GM18858 (cell line): ENCODE measurements at regions not wholly inside any gene's neighbourhood (a gene's known extent, or its start where the extent isn't known, plus 50 kb on each side); places are given as distances from the start of the nearest gene placed in this dataset.

Experiments
- ATAC-seq: cut with Tn5 transposase; IDR thresholded peaks from one replicate; pipeline ENCODE4 v1.9.1; 2021; ENCODE audit not compliant: unreplicated experiment

DNA sequence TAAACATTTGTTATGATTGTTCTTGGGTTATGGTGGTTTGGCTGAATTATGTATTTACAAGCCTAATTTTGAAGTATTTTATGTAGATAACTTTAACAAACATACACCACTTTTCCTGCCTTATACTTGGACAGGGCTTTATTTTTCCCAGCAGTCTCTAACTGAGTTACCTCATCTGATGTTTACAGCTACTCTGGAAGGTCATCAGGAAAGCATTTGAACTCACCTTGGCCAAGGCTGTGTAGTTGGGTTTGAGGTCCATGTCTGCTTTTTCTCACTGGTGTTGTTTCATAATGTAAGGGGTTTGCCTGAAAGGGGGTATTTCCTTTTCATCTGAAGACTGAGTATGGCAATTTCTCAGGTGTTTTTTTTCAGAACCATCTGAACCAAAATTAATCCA, 193.5 kb downstream of the RWDD3 start:
- ATAC-seq: no peak

DNA sequence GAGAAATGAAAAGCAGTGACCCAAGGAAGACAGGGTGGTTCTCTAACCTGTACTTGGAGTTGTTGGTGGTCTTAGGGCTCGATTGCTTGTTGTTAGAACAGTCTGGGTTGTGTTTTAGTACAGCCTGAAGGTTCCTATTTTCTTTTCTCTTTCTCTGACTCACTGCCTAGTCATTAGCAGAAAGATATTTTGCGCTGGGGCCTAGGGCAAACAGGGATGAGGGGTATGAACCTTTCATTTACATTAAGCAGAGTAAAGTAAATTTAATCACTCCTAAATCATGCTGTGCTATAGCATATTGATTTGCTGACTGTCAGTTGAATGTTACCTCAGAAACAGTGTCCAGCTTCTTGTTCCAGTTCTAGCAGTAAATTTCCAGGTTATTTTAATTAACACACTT, 197.2 kb downstream of the RWDD3 start:
- no peak for ATAC-seq

DNA sequence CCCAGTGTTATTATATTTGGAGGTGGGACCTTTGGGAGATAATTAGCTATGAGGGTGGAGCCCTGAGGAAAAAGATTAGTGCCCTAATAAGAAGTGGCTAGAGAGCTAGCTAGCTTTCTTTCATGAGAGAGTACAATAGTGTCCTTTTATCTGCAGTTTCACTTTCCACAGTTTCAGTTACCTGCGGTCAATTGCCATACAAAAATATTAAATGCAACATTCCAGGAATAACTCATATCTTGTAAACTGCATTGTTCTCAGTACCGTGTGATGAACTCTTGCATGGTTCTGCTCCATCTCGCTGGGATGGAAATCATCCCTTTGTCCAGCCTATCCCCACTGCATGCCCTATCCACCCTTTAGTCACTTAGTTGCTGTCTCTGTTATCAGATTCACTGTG, 201.6 kb downstream of the RWDD3 start:
- ATAC-seq: no peak

DNA sequence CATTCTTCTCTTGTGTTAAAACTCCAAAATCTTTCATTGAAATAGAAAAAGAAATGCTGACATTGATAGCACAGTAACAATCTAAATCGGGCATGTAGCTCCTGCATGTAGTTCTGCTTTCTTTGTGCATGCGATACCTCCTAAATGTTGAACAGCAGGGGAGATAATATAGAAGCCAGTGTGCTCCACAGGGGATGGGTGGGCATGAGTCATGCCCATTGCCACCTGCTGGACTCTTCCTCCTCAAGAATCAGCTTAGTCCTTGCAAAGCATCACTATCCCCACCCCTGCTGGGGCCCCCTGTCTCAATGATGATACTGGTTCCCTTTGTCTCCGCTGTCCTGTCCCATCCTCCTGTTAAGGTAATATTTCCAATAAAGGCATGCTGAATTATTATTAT, 203.0 kb downstream of the RWDD3 start:
- ATAC-seq: no peak

DNA sequence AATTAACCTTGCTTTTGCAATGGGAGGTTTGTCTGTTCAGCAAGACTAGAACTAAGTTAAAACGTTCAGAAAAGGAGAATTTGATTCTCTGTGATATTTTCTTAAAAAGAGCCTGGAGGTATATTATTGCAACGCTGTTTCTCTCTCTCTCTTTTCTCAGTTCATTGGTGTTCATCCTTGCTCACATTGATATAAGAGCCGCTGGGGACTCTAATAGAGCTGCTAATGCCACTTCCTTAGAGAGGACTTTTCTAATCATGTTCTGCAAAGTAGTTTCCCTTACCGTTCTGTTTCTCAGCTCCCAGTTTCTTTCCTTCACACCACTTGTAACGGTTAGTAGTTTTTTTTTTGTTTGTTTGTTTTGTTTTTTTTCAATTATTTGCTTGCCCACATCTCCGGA, 203.8 kb downstream of the RWDD3 start:
- ATAC-seq: no peak

DNA sequence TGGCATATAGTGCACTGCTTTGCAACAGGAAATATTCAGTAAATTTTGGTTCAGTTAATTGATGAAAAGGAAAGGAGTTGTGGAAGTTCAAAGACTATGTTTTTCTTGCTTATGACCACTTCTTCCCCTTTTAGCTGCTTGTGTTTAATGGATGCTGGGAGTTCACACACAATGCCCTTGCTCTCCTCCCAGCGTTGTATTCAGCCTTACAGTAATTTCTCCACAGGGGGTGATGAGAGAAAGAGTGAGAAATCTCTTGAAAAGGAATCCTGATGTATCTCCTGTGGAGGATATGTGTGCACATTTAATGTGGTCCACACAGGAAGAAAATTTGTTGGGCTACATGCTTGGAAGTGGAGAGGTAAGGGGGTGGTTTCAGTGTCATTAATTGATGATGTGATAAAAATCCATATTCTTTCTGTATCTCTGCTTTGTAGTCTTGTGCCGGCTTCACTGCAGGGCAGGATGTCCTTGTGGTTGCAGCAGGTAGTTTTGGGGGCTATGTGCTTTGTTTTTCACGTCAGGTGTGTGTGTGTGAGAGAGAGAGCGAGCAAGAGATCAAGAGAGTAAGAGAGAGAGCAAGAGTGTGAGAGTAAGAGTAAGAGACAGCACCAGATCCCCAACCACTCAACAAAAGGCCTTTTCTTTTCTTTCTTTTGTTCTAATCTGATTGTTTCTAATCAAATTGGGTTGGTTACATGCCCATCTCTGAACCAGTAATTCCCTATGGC, 204.4 kb downstream of the RWDD3 start:
- no peak for ATAC-seq

DNA sequence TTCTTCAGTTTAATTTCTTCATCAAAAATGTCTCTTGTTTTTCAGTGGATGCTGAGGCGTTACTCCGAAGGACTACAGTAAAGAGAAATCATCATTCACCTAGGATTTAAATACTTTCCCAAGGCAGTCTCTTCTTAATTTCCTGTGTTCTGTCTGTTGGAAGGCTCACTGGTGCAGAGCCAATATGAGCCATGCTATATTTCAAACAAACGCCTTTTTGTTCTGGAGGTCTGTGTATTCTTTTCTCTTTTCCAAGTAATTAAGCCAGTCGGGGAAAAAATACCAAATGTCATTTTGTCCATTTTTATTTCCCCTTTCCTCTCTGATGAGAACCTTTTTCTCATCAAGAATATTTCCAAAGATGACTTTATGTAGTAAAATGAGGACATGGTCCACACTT, 206.5 kb downstream of the RWDD3 start:
- no peak for ATAC-seq

DNA sequence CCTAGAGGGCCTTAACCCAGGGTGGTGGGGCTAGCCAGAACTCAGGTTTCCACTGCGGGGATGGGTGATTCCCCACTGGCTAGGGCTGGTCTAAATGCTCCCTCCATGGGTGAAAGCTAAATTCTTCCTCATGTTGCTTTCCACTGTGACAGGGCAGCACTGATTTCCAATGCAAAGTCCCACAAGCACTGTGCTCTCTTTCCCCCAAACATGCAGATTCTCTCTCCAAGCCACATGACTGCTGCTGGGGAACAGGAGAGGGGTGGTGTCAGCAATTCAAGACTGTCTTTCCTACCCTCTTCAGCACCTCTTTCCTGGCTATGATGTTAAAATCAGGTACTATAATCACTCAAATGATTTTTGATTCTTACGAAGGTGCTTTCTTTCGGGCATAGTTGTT, 215.5 kb downstream of the RWDD3 start:
- no peak for ATAC-seq

DNA sequence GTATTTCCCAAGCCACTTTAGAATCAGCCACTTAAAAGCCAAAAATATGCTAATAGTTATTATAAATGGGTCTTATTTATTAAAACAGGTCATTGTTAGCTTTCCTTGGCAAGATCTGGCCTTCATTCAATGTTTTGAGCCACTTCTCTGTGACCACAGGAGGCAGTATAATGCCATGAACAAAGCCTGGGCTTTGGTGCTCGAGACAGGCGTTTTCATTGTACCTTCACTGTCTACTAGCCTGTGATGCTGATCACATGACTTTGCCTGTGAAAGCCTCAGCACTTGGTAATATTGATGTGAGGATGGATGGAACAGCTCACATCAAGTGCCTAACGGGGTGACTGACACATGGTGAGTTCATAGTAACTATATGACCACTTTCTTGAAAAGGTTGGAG, 217.0 kb downstream of the RWDD3 start:
- ATAC-seq: no peak

DNA sequence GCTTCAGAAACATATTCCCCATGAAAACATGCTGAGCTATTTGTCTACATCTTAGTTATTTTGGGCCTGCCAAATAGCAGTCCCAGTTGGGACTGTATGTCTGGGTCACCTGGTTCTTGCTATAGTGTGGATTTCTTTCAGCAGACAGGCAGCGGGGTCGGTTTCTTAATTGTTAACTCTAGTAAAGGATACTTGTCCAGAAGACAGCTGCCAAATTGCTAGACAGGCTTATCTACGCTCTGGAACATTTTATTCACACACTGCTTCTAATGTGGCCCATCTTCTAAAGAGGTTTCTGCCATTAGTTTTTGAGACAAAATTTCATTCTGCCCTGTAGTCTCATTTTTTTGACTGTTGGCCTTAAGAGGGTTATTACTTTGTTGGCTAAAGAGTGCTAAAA, 217.9 kb downstream of the RWDD3 start:
- no peak for ATAC-seq

DNA sequence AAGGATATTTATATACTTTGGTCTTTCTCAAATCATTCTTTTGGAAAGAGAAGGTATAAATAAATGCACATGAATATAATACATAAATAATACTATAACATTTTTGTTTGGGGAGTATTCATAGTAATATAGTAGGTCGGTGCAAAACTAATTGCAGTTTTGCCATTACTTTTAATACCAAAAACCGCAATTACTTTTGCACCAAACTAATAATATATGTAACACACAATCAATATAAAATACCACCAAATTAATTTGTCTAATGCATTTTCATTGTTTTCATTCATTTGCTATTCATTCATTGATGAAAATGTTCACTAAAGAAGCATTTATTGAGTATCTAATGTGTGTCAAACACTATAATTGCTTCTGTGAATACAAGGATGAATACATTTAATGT, 219.0 kb downstream of the RWDD3 start:
- no peak for ATAC-seq

DNA sequence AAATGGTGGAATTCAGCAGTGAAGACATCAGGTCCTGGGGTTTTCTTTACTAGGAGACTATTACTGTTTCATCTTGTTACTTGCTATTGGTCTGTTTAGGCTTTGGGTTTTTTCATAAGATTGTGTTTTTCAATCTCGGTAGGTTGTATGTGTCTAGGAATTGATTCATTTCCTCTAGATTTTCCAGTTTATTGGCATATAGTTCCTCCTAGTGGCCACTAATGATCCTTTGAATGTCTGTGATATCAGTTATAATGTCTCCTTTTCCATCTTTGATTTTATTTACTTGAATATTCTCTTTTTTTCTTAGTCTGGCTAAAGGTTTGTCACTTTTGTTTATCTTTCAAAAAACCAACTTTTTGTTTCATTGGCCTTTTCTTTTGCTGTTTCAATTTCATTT, 233.0 kb downstream of the RWDD3 start:
- no peak for ATAC-seq

DNA sequence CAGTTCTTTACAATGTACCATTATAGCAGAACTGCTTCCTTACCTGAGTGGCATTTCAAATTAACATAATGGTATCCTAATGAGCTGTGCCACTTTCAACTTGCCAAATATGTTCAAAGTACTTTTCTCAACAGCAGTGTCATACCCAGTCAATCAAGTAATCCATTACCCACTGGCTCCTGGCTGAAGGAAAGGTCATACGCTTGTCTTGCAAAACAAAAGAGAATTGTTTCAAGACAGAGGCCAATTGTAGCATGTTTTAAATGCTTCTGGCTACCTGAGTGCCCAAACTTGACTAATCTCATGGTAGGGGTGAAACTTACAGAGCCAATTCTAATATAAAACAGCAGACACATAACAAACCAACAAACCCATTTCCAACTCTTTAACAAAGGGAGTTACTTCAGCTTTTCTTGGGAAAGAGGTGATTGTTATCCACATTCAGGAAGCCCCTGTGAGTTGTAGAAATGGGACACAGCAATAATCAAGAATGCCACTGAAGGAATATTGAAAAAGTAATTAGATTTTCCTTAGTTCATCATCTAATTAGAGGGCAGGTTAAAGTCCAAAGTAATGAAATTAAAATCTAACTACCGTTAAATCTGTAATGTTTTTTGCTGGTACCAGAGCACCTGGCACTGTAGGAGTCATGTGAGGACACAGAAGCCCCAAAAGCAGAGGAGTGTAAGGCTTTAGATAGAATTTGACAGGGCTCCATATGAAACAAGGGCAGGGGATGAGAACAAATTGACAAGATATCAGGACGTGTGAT, 241.9 kb downstream of the RWDD3 start:
- ATAC-seq: no peak

DNA sequence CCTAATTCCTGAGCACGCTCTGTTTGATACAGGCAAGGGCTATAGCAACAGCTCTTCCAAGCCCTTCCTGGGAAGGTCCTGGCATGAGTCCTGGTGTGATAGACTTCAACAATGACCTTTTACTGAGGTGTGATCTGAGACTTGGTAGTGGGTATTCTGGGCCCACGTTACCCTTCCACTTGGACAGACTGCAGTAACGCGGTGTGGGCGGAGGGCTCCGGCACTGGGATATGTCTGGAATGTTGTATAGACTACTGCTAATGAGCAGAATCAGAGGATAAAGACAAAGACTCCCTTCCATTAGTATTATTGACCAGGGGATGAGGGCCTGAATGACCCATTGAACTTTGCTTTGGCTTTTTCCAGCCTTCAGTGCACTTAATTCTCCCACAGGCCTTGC, 262.3 kb downstream of the RWDD3 start:
- no peak for ATAC-seq

DNA sequence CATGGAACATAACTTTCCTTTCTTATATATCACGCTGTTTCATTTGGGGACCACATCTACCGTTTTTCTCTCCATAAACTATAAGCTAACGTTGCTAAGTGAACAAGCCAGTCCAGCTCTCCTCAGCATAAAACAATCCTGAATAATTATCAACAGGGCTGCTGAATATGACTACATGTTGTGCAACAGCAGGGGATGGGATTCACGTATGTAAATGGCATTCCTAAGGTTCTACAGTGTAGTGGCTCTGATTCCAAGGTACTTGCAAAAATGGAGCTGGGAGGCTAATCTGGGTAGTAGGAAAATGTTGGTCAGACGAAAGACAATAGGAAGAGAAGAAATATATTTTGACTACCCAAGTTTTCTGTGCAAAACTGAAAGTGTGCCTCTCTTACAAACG, 262.8 kb downstream of the RWDD3 start:
- no peak for ATAC-seq

DNA sequence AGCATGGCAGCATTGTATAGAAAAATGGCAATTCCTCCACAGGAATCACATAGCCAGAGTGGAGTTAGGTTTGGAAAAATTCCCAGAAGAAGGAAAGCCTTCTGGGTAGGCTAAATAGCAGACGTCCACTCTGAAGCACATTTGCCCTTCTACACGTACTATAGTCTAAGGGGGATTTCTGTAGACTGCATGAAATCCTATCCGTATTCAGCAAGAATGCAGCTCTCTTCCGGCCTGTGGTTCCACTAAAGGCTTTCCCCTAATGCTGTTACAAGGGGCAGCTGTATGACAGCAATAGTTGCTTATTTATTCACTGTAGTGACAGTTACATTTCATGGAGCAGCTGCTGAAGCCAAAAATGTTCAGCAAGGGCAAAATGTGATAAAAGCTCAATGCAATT, 263.6 kb downstream of the RWDD3 start:
- ATAC-seq: no peak

DNA sequence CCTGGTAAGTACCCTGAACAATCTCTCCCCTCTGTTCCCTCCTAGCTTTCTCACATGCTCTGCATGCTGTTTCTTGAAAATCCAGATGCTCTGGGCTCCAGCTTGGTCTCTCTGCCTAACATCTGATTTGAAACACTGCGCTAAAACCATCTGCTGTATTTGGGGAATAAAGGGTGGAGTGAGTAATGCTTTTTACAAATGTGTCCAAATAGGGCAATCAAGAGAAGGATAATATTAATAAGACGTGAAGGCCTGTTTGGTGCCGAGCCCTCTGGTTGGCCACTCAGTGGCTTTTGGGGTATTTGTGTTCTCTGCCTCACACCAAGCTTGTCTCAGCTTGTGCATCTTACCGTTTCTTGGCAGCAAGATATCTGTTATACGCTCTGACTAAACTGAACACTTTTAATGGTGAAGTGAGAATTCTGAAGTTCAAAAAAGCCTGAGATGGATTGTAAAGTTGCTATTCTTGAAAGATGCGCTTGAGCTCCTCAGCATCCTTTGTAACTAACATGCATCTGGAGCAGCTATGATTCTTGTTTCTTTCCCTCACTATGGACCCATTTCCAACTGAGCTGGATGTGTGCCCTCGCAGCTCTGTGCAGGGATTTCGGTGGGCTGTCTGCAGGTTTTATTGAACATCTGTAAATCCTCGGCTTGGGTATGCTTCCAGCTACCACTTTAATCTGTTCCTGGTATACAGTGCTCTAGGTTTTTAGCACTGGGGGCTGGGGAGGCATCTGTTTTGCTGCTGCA, 269.4 kb downstream of the RWDD3 start:
- no peak for ATAC-seq

DNA sequence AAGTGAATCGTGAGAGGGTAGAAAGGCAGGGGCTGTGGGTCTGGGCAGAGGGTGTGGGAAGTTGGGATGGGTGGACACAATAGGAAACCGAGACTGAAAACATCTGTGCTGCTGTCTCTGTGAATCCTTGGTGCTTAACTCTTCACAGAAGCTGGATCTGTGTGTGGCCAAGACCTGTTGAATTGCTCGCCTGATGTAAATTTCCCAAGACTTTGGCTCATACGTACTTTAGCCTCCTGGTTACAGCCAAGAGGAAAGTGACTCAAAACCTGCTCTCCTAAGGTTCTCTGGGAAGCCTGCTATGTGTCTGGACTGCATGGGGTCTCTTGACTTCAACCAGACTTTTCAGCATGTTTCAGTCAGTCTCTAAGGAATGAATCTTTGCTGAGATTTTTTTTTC, 270.3 kb downstream of the RWDD3 start:
- no peak for ATAC-seq

DNA sequence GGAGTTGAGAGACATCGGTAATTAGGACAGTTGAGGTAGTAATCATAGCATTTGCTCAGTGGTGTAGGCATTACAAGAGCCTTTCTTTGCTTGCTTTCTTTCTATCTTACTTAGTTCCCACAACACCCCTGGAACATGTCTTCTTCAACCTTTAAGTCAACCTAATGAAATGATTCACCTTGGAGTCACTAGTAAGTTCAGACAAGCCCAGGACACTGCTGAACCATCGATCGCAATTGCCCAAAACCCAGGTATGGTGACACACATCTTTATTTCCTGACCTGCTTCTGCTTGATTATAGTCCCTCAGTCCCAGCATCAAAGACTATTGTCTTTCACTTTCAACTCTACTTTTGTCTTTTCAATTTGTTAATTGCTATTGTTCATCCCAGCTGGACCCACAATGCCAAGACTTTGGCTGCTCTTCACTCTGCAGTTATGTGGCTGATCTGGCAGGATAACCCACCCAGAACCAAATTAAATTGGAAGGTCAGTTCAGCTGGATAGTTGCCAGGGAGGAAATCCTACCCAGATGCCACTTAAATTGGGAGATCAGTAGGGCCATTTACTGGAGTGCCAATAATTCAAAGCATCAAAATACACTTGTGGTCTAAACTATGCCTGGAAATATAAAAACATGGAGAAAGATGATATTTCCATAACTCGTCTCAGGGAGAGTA, 272.9 kb downstream of the RWDD3 start:
- ATAC-seq: no peak

DNA sequence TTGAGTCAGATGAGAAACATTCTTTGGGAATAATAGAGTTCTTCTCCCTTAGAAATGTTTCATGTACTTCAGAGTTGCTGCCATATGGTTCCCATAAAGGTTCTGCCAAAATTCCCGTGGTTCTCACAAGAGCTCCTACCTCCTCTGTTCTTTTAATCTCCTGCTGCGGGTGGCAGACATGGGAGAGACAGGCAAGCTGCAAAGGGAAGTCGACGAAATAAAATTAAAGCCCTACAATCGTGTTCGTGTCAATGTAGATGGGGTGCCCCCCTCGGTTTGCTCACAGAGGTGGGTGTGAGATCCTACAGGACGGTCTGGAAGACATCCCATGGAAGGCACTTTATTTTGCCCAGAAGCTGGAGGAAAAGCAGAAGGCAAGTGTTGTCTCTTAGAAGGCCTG, 276.0 kb downstream of the RWDD3 start:
- no peak for ATAC-seq

DNA sequence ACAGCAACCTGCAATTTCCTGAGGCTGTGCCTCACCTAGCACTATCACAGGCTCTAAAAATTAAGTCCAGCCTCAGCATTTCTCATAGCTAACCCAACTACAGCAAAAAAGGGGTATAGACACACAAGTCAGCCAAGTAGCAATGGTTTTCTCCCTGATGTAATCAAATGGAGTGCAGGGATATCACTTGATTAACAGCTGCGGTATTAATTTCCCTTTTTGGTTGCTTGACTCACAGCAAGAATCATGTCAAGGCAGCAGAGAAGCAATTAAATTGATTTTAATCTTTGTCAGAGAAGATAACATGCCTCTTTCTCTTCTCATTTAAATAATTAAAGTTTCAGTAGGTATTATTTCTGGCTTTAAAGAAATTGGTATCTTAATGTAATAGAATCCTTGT, 278.9 kb downstream of the RWDD3 start:
- ATAC-seq: no peak

DNA sequence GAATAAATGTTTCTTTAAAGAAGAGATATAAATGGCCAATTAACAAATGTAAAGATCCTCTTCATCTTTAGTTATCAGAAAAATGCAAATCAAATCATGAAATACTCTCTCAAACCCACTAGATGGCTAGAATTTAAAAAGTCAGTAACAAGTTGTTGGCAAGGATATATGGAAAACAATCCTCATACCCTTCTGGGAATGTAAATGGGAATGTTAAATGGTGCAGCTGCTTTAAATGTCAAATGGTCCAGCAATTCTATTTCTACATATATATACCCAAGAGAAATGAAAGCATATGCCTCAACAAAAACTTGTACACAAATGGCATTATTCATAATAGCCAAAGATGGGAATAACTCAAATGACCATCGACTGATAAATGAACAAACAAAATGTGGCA, 283.5 kb downstream of the RWDD3 start:
- ATAC-seq: no peak
